Thyroid gland (tissue), 4 donors: ENCODE measurements at regions not wholly inside any gene's neighbourhood (a gene's known extent, or its start where the extent isn't known, plus 50 kb on each side); places are given as distances from the start of the nearest gene placed in this dataset.

ENCODE experiments used
- CTCF ChIP-seq, 6 experiments: fragments of 200-600 bp in 3 of 6; fragments of 450-650 bp in 3 of 6; sonication (generic) in 3 of 6; IDR thresholded peaks; one replicate each; pipeline ENCODE4 v1.5.1; 2016 to 2019; ENCODE audit warnings: antibody characterized with exemption in 6 of 6, mild to moderate bottlenecking in 2 of 6, inconsistent platforms in 1 of 6, moderate library complexity in 1 of 6
- POLR2A ChIP-seq, 2 donors: fragments of 450-650 bp; IDR thresholded peaks; one replicate each; pipeline ENCODE4 v1.6.1; 2017; ENCODE audit warnings: antibody characterized with exemption in 2 of 2, mild to moderate bottlenecking in 2 of 2, moderate library complexity in 1 of 2

- TF ChIP-seq POLR2A (IDR thresholded peaks at IDR 0.05): no peak
- TF ChIP-seq CTCF (IDR thresholded peaks at IDR 0.05): no peak
These were observed 240.6 kb upstream of the MAP3K1 start for GRCh38 chr5:56574778-56575177.
